Tibial nerve (tissue), 4 donors: ENCODE measurements at regions not wholly inside any gene's neighbourhood (a gene's known extent, or its start where the extent isn't known, plus 50 kb on each side); places are given as distances from the start of the nearest gene placed in this dataset.

Source experiments
- DNase-seq, 2 donors: peaks; one replicate each; pipeline ENCODE4 v3.0.0-alpha.2; 2019; ENCODE audit warnings: low spot score in 2 of 2
- H3K27ac ChIP-seq, 4 donors: fragments of 200-600 bp; sonication (generic) in 3 of 4; one replicate each; pipeline ENCODE4 v1.5.1; 2017 to 2019; ENCODE audit warnings: mild to moderate bottlenecking in 1 of 4
- H3K27me3 ChIP-seq, 2 donors: fragments of 200-600 bp; sonication (generic) in 1 of 2; one replicate each; pipeline versions ENCODE4 v1.5.1 to v1.6.0; 2017 to 2019
- H3K36me3 ChIP-seq, 3 donors: fragments of 200-600 bp; sonication (generic); one replicate each; pipeline ENCODE4 v1.5.1; 2018 to 2019
- H3K4me1 ChIP-seq, 4 donors: fragments of 200-600 bp; sonication (generic) in 3 of 4; one replicate each; pipeline ENCODE4 v1.5.1; 2017 to 2019
- H3K4me3 ChIP-seq, 4 donors: fragments of 200-600 bp; sonication (generic) in 3 of 4; one replicate each; pipeline ENCODE4 v1.5.1; 2017 to 2019; ENCODE audit warnings: mild to moderate bottlenecking in 1 of 4, moderate library complexity in 1 of 4
- H3K9me3 ChIP-seq, 4 donors: fragments of 200-600 bp; sonication (generic) in 3 of 4; one replicate each; pipeline ENCODE4 v1.5.1; 2017 to 2019
- CTCF ChIP-seq, 5 experiments: fragments of 200-600 bp in 3 of 5; fragments of 450-650 bp in 2 of 5; sonication (generic) in 3 of 5; IDR thresholded peaks; one replicate each; pipeline ENCODE4 v1.5.1; 2016 to 2019; ENCODE audit warnings: antibody characterized with exemption in 5 of 5, mild to moderate bottlenecking in 3 of 5, moderate library complexity in 2 of 5
- EP300 ChIP-seq, 2 donors: sonication (generic); formaldehyde crosslinking; IDR thresholded peaks; one replicate each; pipeline ENCODE4 v1.6.1; 2017; ENCODE audit warnings: antibody characterized with exemption in 2 of 2, mild to moderate bottlenecking in 1 of 2
- POLR2A ChIP-seq, 2 donors: fragments of 450-650 bp; IDR thresholded peaks; one replicate each; pipeline ENCODE4 v1.6.1; 2017; ENCODE audit warnings: antibody characterized with exemption in 2 of 2, mild to moderate bottlenecking in 2 of 2, moderate library complexity in 2 of 2
- WGBS, 2 donors: methylation state at CpG; one replicate each; pipeline ENCODE4 v1.1.5; 2018; 5-methylcytosine and 5-hydroxymethylcytosine counted together

GRCh38 chr1:14538335-14538734 is 60.1 kb upstream of the KAZN start:
- Histone ChIP-seq H3K9me3 (no peaks in the 10 kb centered on the region), H3K4me3 (no peak overlapping the region), H3K27ac (no peak overlapping the region), H3K4me1 (peaks cover 0 to 2% (median 0%) of the 10 kb centered on the region in 4 donors), H3K27me3 (no peaks in the 10 kb centered on the region), H3K36me3 (no peaks in the 10 kb centered on the region)
- TF ChIP-seq CTCF (IDR thresholded peaks at IDR 0.05), result no peak
- TF ChIP-seq EP300 (IDR thresholded peaks at IDR 0.05), result no peak
- no peak for TF ChIP-seq POLR2A (IDR thresholded peaks at IDR 0.05)
- DNase-seq, result no peak
- 78 to 88% methylated on average over 4 of the region's 4 CpGs for WGBS, 2 donors

- no peaks in the 10 kb centered on the region for H3K36me3 ChIP-seq
- no peaks in the 10 kb centered on the region for H3K27me3 ChIP-seq
- H3K27ac ChIP-seq, result no peak overlapping the region
- no peak overlapping the region for H3K4me3 ChIP-seq
- no peak for DNase-seq
- H3K9me3 ChIP-seq, result no peaks in the 10 kb centered on the region
- 84 to 96% methylated on average over 3 of the region's 3 CpGs for WGBS, 2 donors
- TF ChIP-seq EP300 (IDR thresholded peaks at IDR 0.05) (no peak), CTCF (IDR thresholded peaks at IDR 0.05) (no peak), POLR2A (IDR thresholded peaks at IDR 0.05) (no peak)
- peaks cover 0 to 5% (median 0%) of the 10 kb centered on the region in 4 donors for H3K4me1 ChIP-seq
These were observed 59.2 kb upstream of the KAZN start for GRCh38 chr1:14539309-14539708.

- DNase-seq, result no peak
- H3K36me3 ChIP-seq, result no peaks in the 10 kb centered on the region
- 58 to 66% methylated on average over 9 of the region's 9 CpGs for WGBS, 2 donors
These were observed 58.4 kb upstream of the KAZN start for GRCh38 chr1:14539953-14540563.

GRCh38 chr1:14541348-14541747 is 57.1 kb upstream of the KAZN start:
- TF ChIP-seq EP300 (IDR thresholded peaks at IDR 0.05) (no peak), POLR2A (IDR thresholded peaks at IDR 0.05) (no peak), CTCF (IDR thresholded peaks at IDR 0.05) (no peak)
- WGBS, 2 donors, result 80 to 87% methylated on average over 5 of the region's 5 CpGs
- no peaks in the 10 kb centered on the region for H3K27me3 ChIP-seq
- H3K4me1 ChIP-seq, result peaks cover 0 to 5% (median 0%) of the 10 kb centered on the region in 4 donors
- no peak for DNase-seq
- no peak overlapping the region for H3K4me3 ChIP-seq
- H3K36me3 ChIP-seq, result no peaks in the 10 kb centered on the region
- peaks cover 0 to 3% (median 0%) of the 10 kb centered on the region in 4 donors for H3K9me3 ChIP-seq
- no peak overlapping the region for H3K27ac ChIP-seq

More at GRCh38 chr1:14539953-14540563, 58.4 kb upstream of the KAZN start:
- peaks cover 0 to 5% (median 0%) of the 10 kb centered on the region in 4 donors for H3K4me1 ChIP-seq
- H3K9me3 ChIP-seq, result no peaks in the 10 kb centered on the region
- TF ChIP-seq EP300 (IDR thresholded peaks at IDR 0.05) (no peak), POLR2A (IDR thresholded peaks at IDR 0.05) (no peak), CTCF (IDR thresholded peaks at IDR 0.05) (no peak)
- H3K27me3 ChIP-seq, result no peaks in the 10 kb centered on the region
- no peak overlapping the region for H3K27ac ChIP-seq
- H3K4me3 ChIP-seq, result no peak overlapping the region

GRCh38 chr1:14543191-14543840 is 55.2 kb upstream of the KAZN start:
- 75 to 76% methylated on average over 7 of the region's 7 CpGs for WGBS, 2 donors
- H3K36me3 ChIP-seq, result no peaks in the 10 kb centered on the region
- no peak for DNase-seq
- H3K9me3 ChIP-seq, result peaks cover 0 to 3% (median 0%) of the 10 kb centered on the region in 4 donors
- no peak overlapping the region for H3K4me3 ChIP-seq
- TF ChIP-seq EP300 (IDR thresholded peaks at IDR 0.05) (peak in 1 of 2 donors; percentile 68), CTCF (IDR thresholded peaks at IDR 0.05) (no peak)
- no peak overlapping the region for H3K27ac ChIP-seq
- H3K27me3 ChIP-seq, result no peaks in the 10 kb centered on the region
- peaks cover 0 to 5% (median 0%) of the 10 kb centered on the region in 4 donors for H3K4me1 ChIP-seq
